HG02763 (cell line): ENCODE measurements at regions not wholly inside any gene's neighbourhood (a gene's known extent, or its start where the extent isn't known, plus 50 kb on each side); places are given as distances from the start of the nearest gene placed in this dataset.

Experiments used
- ATAC-seq: cut with Tn5 transposase; IDR thresholded peaks from one replicate; pipeline ENCODE4 v1.9.1; 2021; ENCODE audit warnings: mild to moderate bottlenecking, moderate library complexity; ENCODE audit not compliant: unreplicated experiment

- no peak for ATAC-seq
Observed at GRCh38 chr4:161237495-161237894, 926.3 kb downstream of the FSTL5 start.

- no peak for ATAC-seq
Observed at GRCh38 chr4:161225327-161225726, 938.5 kb downstream of the FSTL5 start.

GRCh38 chr4:161222889-161223288, 940.9 kb downstream of the FSTL5 start:
- ATAC-seq: no peak

- no peak for ATAC-seq
Observed at GRCh38 chr4:161208564-161208963, 955.2 kb downstream of the FSTL5 start.

DNA sequence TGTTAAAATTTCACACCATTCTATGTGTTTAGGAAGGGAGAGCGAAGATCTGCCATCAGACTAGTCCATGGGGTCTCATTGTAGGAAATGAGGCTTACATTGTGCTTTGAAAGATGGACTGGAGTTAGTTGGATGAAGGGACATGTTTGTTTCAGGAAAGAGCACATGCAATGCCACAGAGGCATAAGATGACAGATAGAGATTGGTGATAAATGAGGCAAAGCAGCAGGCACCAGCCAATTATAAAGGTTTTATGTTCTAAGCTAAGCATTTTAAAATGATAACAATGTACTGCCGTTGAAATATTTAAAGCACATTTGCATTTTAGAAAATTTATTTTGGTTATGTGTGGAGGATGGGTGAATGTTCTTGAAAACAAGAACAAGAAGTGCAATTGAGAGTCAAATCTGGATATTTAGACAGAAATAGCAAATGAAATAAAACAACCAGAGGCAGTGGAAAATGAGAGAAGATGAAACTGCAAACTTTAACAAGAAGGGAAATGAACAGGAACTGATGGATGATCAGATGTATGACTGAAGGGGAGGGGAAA, 957.2 kb downstream of the FSTL5 start:
- no peak for ATAC-seq

- ATAC-seq: no peak
Observed at GRCh38 chr4:161203865-161204264, 959.9 kb downstream of the FSTL5 start.

- ATAC-seq: no peak
Observed at GRCh38 chr4:161197912-161198311, 965.9 kb downstream of the FSTL5 start.

DNA sequence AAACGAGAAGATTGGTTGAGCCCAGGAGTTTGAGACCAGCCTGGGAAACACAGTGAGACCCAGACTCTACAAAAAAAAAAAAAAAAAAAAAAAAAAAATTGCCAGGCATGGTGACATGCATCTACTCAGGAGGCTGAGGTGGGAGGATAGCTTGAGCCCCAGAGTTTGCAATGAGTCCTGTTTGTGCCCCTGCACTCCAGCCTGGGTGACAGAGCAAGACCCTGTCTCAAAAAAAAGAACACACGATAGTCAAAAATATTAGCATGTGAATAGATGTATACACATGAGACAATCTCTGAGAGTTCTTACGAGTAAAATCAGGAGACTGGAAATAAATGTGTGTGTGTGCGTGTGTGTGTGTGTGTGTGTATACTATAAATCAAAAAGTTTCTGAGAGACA, 966.3 kb downstream of the FSTL5 start:
- no peak for ATAC-seq

DNA sequence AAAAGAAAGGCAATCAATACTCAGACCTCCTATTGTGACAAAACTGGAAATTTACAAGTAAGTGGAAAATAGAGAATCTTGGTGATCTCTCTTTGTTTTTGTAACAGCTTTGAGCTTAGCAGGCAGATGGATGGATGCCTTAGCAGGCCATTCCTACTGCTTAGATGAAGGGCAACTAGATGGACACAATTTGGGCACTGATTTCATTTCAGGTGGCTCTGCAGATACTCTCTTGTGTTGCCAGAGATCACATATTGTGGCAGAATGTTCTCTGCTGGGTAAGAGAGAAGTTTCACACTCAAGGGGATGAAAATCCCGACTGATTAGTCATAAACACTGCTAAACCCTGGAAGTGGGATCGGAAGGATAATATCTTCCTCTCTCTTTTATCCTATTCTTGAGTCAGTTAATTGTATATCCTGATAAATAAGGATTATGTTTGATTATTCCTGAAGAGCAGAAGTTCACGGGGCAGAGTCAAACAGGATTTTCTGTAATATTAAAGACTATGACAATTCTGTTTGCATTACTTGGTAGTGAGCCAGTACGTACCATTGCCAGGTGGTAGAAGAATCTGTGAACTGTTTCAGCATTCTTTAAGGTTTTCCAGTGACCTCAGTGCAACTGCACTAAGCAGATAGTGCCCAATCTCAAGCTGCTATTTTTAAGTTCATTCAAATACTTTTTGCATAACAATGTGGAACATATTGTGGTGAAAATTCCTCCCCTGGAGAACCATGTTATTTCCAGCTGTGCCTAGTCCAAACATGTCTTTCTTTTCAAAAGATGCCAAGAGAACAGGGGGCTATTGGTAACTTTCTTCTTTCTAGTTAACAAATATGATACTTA, 974.3 kb downstream of the FSTL5 start:
- no peak for ATAC-seq

DNA sequence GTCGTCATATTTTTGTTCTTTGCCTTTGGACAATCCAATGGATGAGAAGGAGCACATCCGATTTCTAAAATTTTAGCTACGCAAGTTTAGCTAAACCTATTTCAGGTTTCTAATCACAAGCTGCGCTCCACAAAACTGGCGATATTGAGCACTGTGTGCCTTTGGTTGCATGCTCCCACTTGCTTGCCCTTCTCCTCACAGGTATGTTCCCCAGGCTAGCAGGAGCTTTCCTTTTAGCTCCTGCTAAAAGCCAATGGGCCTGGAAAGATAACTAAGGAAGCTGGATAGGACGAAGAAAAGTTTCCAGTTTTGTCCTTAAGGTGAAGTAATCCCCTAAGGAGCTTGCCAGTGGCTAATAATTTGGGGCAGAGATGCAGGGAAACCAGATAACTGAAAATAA, 975.2 kb downstream of the FSTL5 start:
- ATAC-seq: no peak

- ATAC-seq: no peak
Observed at GRCh38 chr4:161187569-161187968, 976.2 kb downstream of the FSTL5 start.

- ATAC-seq: no peak
Observed at GRCh38 chr4:161186750-161187149, 977.0 kb downstream of the FSTL5 start.

DNA sequence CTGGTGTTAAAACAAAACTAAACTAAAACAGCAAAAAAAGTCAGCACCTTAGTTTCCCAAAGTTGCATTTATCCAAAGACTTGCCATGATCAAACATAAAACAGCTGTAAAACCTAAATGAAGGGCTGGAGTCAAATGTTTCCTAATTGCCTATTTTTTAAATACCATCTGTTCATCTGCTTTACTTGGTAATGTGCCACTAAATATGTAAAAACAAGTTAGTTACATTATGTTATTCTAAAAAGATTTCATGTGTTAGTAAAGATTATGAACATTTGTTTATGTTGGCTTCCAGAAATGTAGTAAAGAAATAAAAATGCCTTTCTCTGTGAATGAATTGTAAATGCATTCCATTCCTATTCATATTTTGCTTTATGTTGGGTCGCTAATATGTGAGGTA, 977.8 kb downstream of the FSTL5 start:
- no peak for ATAC-seq

- no peak for ATAC-seq
Observed at GRCh38 chr4:161183729-161184128, 980.1 kb downstream of the FSTL5 start.

GRCh38 chr4:161182913-161183312, 980.9 kb downstream of the FSTL5 start:
- ATAC-seq: no peak

DNA sequence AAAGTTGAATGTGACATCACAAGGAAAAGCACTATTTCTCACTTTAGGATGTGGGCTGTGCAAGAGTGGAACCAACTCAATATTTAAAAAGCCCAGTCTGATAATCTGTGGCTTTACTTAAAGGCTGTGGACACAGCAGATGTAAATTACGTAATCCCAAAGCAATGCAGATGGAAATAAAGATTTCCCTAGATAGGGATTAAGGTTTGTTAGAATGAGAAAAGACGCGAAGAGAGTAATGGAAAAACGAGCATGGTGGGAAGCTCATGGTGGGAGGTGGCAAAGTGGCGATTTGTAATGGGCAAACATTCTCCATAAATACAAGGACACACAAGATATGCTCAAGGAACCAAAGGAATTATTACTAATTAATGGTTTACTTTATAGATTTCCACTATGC, 985.5 kb downstream of the FSTL5 start:
- ATAC-seq: no peak

DNA sequence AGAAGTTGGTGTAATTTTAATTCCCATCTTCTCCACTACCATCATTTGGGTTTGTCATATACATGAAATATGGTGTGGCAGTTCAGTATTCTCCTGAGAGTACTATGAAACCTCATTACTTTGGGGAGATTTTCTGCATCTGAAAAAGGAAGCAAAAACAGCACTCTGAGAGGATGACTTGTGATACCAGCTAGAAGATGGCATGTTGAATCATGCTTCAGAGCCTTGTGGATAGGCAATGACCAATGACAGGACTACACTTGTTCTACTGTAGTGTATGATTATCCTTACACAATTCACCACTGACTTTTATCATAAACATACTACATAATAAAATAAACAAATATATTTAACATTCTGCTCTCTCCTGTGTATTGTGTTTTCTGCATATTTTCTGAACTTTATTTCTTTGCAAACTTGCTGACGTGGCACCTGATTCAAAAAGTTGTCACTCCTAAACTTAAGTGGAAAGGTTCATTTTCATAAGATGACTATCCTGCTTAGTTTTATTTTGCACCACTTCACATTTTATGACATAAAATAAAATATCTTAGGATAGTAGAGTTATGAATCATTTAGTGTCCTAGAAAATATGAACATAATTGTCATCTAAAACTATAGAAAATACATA, 991.3 kb downstream of the FSTL5 start:
- no peak for ATAC-seq

- ATAC-seq: no peak
Observed at GRCh38 chr4:161167539-161167938, 996.3 kb downstream of the FSTL5 start.

GRCh38 chr4:161160718-161161117, 1003.1 kb downstream of the FSTL5 start:
- no peak for ATAC-seq

DNA sequence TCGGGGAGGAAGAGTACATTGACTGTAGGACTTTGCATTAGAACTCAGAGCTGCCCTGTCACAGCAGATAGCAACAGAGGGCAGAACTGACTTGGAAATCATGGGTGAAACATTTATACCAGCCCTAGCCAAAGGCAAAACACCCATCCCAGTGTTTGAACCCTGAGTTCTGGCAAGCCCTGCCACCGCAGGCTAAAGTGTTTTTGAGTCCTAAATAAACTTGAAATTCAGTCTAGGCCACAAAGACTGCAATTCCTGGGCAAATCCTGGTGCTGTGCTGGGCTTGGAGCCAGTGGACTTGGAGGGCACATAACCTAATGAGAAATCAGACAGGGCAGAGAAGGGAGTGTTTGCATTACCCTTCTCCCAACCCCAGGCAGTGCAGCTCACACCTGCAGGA, 1015.7 kb downstream of the FSTL5 start:
- no peak for ATAC-seq

- no peak for ATAC-seq
Observed at GRCh38 chr4:161143375-161143774, 1020.4 kb downstream of the FSTL5 start.

DNA sequence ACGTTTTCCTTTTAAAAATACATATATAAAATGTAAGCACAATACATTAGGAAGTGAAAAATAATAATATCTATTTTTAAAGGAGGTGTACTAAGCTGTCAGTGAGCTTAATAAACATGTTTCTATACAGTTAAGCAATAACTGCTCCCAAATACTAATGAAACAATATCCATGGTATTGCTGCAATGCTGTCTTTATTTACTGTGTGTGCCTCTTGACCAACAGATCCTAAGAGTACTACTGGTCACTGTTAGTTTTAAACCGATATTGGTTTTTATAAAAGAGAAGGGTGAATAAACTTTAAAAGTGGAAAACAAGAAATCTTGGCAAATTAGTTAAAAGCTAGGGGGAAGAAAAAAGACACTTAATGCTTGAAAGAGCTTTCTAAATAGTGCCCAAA, 1029.0 kb downstream of the FSTL5 start:
- ATAC-seq: no peak
